IMR-90 (cell line): ENCODE measurements at regions not wholly inside any gene's neighbourhood (a gene's known extent, or its start where the extent isn't known, plus 50 kb on each side); places are given as distances from the start of the nearest gene placed in this dataset.

Experiments
- ATAC-seq: fragments of 200-7000 bp; cut with Tn5 transposase; 2 replicates; pipeline ENCODE4 v1.9.1; 2020; ENCODE audit warnings: low read depth, mild to moderate bottlenecking, moderate library complexity
- BruUV-seq: library from RNA; stranded (reverse); fragments of 400-500 nt; replicated peaks from 2 replicates; lab custom pipeline; 2021; lab: Mats Ljungman, UMichigan
- CTCF ChIA-PET: fragments of 300-600 bp; formaldehyde crosslinking; extraction: SDS; loops from one replicate; lab custom pipeline; 2021; ENCODE audit warnings: antibody characterized with exemption; lab: Yijun Ruan, JAX
- POLR2A ChIA-PET: fragments of 300-600 bp; sonication (Branson Sonifier 250); formaldehyde crosslinking; loops from one replicate; lab custom pipeline; 2022; ENCODE audit warnings: antibody characterized with exemption; ENCODE audit not compliant: unreplicated experiment; lab: Charles Lee
- DNase-seq: peaks from one replicate; pipeline ENCODE4 v3.0.0; 2013
- H2AFZ ChIP-seq: replicated peaks from 2 replicates; pipeline ENCODE3; 2013; ENCODE audit warnings: low read length, mild to moderate bottlenecking; ENCODE audit not compliant: poor library complexity
- H2AK5ac ChIP-seq: 2 replicates; pipeline ENCODE4 v1.6.1; 2013; ENCODE audit warnings: low read depth, low read length, inconsistent platforms
- H2AK9ac ChIP-seq: replicated peaks from 2 replicates; pipeline ENCODE3; 2013; ENCODE audit warnings: mild to moderate bottlenecking, low read depth, low read length, moderate library complexity; ENCODE audit not compliant: poor library complexity
- H2BK120ac ChIP-seq: 2 replicates; pipeline ENCODE4 v1.6.1; 2013; ENCODE audit warnings: low read depth, low read length, inconsistent platforms
- H2BK15ac ChIP-seq: 3 replicates; pipeline ENCODE4 v1.6.1; 2013; ENCODE audit warnings: low read depth, low read length, inconsistent platforms
- H2BK20ac ChIP-seq: 2 replicates; pipeline ENCODE4 v1.6.1; 2013; ENCODE audit warnings: low read depth, mild to moderate bottlenecking, inconsistent platforms, low read length, moderate library complexity
- H2BK5ac ChIP-seq: 2 replicates; pipeline ENCODE4 v1.6.1; 2013; ENCODE audit warnings: mild to moderate bottlenecking, low read depth, low read length, inconsistent platforms; ENCODE audit not compliant: poor library complexity, severe bottlenecking
- H3K14ac ChIP-seq: replicated peaks from 2 replicates; pipeline ENCODE4 v1.6.1; 2013; ENCODE audit warnings: low read depth, low read length, inconsistent platforms
- H3K18ac ChIP-seq: 2 replicates; pipeline ENCODE4 v1.6.1; 2013; ENCODE audit warnings: low read depth, low read length, control low read depth
- H3K23ac ChIP-seq: 2 replicates; pipeline ENCODE4 v1.6.1; 2013; ENCODE audit warnings: low read depth, low read length, inconsistent platforms
- H3K27ac ChIP-seq: 2 replicates; pipeline ENCODE4 v1.5.1; 2013; ENCODE audit warnings: mild to moderate bottlenecking, control low read depth, low read length; ENCODE audit not compliant: insufficient read depth
- H3K27me3 ChIP-seq: 2 replicates; pipeline ENCODE4 v1.6.1; 2013; ENCODE audit warnings: low read length; ENCODE audit not compliant: control insufficient read depth, insufficient read depth
- H3K36me3 ChIP-seq: 2 replicates; pipeline ENCODE4 v1.6.1; 2013; ENCODE audit warnings: low read length, mixed read lengths; ENCODE audit not compliant: control insufficient read depth, insufficient read depth
- H3K4ac ChIP-seq: 2 replicates; pipeline ENCODE4 v1.6.1; 2013; ENCODE audit warnings: low read depth, low read length, inconsistent platforms
- H3K4me1 ChIP-seq: 2 replicates; pipeline ENCODE4 v1.6.1; 2013; ENCODE audit warnings: low read length, mixed read lengths; ENCODE audit not compliant: control insufficient read depth, insufficient read depth
- H3K4me2 ChIP-seq: 2 replicates; pipeline ENCODE4 v1.6.1; 2013; ENCODE audit warnings: low read depth, mild to moderate bottlenecking, control low read depth, low read length, moderate library complexity
- H3K4me3 ChIP-seq: 2 replicates; pipeline ENCODE4 v1.5.1; 2013; ENCODE audit warnings: low read depth, mild to moderate bottlenecking, control low read depth, low read length, moderate library complexity; ENCODE audit not compliant: insufficient read depth
- H3K56ac ChIP-seq: 2 replicates; pipeline ENCODE4 v1.6.1; 2013; ENCODE audit warnings: low read length, inconsistent platforms; ENCODE audit not compliant: insufficient read depth; ENCODE audit errors: extremely low read depth
- H3K79me1 ChIP-seq, 2 experiments: 2 replicates each; pipeline ENCODE4 v1.6.1; 2013; ENCODE audit warnings: low read length in 2 of 2, inconsistent platforms in 1 of 2, low read depth in 1 of 2
- H3K9ac ChIP-seq: 2 replicates; pipeline ENCODE4 v1.6.1; 2013; ENCODE audit warnings: low read depth, low read length, control low read depth
- H3K9me1 ChIP-seq: 2 replicates; pipeline ENCODE4 v1.6.1; 2013; ENCODE audit warnings: low read length, inconsistent platforms; ENCODE audit not compliant: insufficient read depth
- H3K9me3 ChIP-seq: 2 replicates; pipeline ENCODE4 v1.6.1; 2013; ENCODE audit warnings: low read length; ENCODE audit not compliant: control insufficient read depth, insufficient read depth
- H4K20me1 ChIP-seq: 2 replicates; pipeline ENCODE4 v1.6.1; 2013; ENCODE audit warnings: low read length, inconsistent platforms; ENCODE audit not compliant: insufficient read depth
- H4K5ac ChIP-seq: 2 replicates; pipeline ENCODE4 v1.6.1; 2013; ENCODE audit warnings: mild to moderate bottlenecking, low read depth, low read length, control low read depth
- H4K8ac ChIP-seq, 2 experiments: 2 replicates each; pipeline ENCODE4 v1.6.1; 2013; ENCODE audit warnings: low read depth in 2 of 2, low read length in 2 of 2, control low read depth in 1 of 2, inconsistent platforms in 1 of 2
- H4K91ac ChIP-seq: 2 replicates; pipeline ENCODE4 v1.6.1; 2013; ENCODE audit warnings: low read depth, low read length, inconsistent platforms; ENCODE audit not compliant: insufficient read depth
- BHLHE40 ChIP-seq: fragments of 150-350 bp; IDR thresholded peaks from 2 replicates; pipeline ENCODE4 v1.6.1; 2016; ENCODE audit warnings: mild to moderate bottlenecking, low read depth, low read length
- CEBPB ChIP-seq: IDR thresholded peaks from 2 replicates; pipeline ENCODE4 v1.6.1; 2012; ENCODE audit warnings: low read depth, low read length, improper control_type of control experiment
- CHD1 ChIP-seq: IDR thresholded peaks from 2 replicates; pipeline ENCODE4 v1.6.1; 2012; ENCODE audit warnings: low read depth, low read length, improper control_type of control experiment
- FOS ChIP-seq: fragments of 150-350 bp; IDR thresholded peaks from 2 replicates; pipeline ENCODE4 v1.6.1; 2016; ENCODE audit warnings: low read depth, low read length
- MAFK ChIP-seq: IDR thresholded peaks from 2 replicates; pipeline ENCODE4 v1.6.1; 2012; ENCODE audit warnings: low read depth, low read length, improper control_type of control experiment
- MAZ ChIP-seq: IDR thresholded peaks from 2 replicates; pipeline ENCODE4 v1.6.1; 2012; ENCODE audit warnings: low read depth, mild to moderate bottlenecking, low read length, improper control_type of control experiment, moderate library complexity, borderline replicate concordance
- MXI1 ChIP-seq: IDR thresholded peaks from 2 replicates; pipeline ENCODE4 v1.6.1; 2012; ENCODE audit warnings: low read depth, mild to moderate bottlenecking, low read length, moderate library complexity, borderline replicate concordance
- NFE2L2 ChIP-seq: fragments of 150-350 bp; IDR thresholded peaks from 2 replicates; pipeline ENCODE4 v1.6.1; 2016; ENCODE audit warnings: low read depth, mild to moderate bottlenecking, low read length
- POLR2A ChIP-seq: IDR thresholded peaks from 2 replicates; pipeline ENCODE4 v1.6.1; 2012; ENCODE audit warnings: mild to moderate bottlenecking, low read depth, low read length
- RAD21 ChIP-seq: IDR thresholded peaks from 2 replicates; pipeline ENCODE4 v1.6.1; 2012; ENCODE audit warnings: low read length, improper control_type of control experiment
- RCOR1 ChIP-seq: IDR thresholded peaks from 2 replicates; pipeline ENCODE4 v1.6.1; 2012; ENCODE audit warnings: mild to moderate bottlenecking, low read length, improper control_type of control experiment; ENCODE audit not compliant: insufficient replicate concordance
- RFX5 ChIP-seq: IDR thresholded peaks from 2 replicates; pipeline ENCODE4 v1.8.0; 2012; ENCODE audit warnings: low read depth, mild to moderate bottlenecking, low read length, moderate library complexity
- SMC3 ChIP-seq: fragments of 150-350 bp; IDR thresholded peaks from 2 replicates; pipeline ENCODE4 v1.6.1; 2016; ENCODE audit warnings: low read depth, mild to moderate bottlenecking, antibody characterized with exemption, low read length, moderate library complexity
- WGBS, 2 experiments: methylation state at CpG; one replicate each; pipeline versions ENCODE4 v1.1.5 to v1.1.7; 2013; ENCODE audit warnings: missing lambda C conversion rate in 2 of 2; ENCODE audit not compliant: insufficient read length in 1 of 2; ENCODE audit errors: extremely low coverage in 2 of 2; 5-methylcytosine and 5-hydroxymethylcytosine counted together
- dilution Hi-C: fragments of 300-500 bp; cut with HindIII; formaldehyde crosslinking; loops from one replicate; pipeline ENCODE4 v1.14.3; 2018; ENCODE audit warnings: low sequenced_read_pairs; ENCODE audit not compliant: unreplicated experiment
- in situ Hi-C: fragments of 300-500 bp; cut with MboI; formaldehyde crosslinking; loops from 3 replicates; pipeline ENCODE4 v1.14.3; 2019; ENCODE audit warnings: low sequenced_read_pairs, inconsistent platforms, mixed read lengths
- intact Hi-C: fragments of 100-400 bp; cut with micrococcal nuclease; formaldehyde crosslinking; loops from 2 replicates; pipeline ENCODE4 v1.10.0; 2022
- TF ChIP-seq, protein P1 (sequence below): fragments of 150-350 bp; IDR thresholded peaks from 2 replicates; pipeline ENCODE4 v1.6.1; 2017; ENCODE audit warnings: mild to moderate bottlenecking, antibody characterized with exemption, low read length, low read depth
- TF ChIP-seq, protein P2 (sequence below): conservative IDR thresholded peaks from 2 replicates; pipeline ENCODE4 v1.5.1; 2012; ENCODE audit warnings: mild to moderate bottlenecking, low read depth, low read length, improper control_type of control experiment
- TF ChIP-seq, protein P3 (sequence below): fragments of 150-350 bp; IDR thresholded peaks from 2 replicates; pipeline ENCODE4 v1.6.1; 2016; ENCODE audit warnings: low read depth, mild to moderate bottlenecking, low read length, moderate library complexity, borderline replicate concordance

- H3K27ac ChIP-seq, result no peak overlapping the region
- dilution Hi-C loops, result no loop called here
- H2AK9ac ChIP-seq, result no peak overlapping the region
- no peaks in the 10 kb centered on the region for H3K36me3 ChIP-seq
- BruUV-seq, result no TSS peak
- no peak overlapping the region for H2BK15ac ChIP-seq
- H2AFZ ChIP-seq, result no peak overlapping the region
- no peak overlapping the region for H2BK120ac ChIP-seq
- no peak for DNase-seq
- no peak overlapping the region for H3K14ac ChIP-seq
- H3K4me3 ChIP-seq, result no peak overlapping the region
- intact Hi-C loops, result no loop called here
- H3K27me3 ChIP-seq, result no peaks in the 10 kb centered on the region
- no peak overlapping the region for H4K8ac ChIP-seq
- H3K4me2 ChIP-seq, result no peak overlapping the region
- H3K18ac ChIP-seq, result no peak overlapping the region
- ChIA-PET POLR2A (no interaction called here), CTCF (no interaction called here)
- H2BK20ac ChIP-seq, result no peak overlapping the region
- WGBS, 2 experiments, result no CpG with 5 or more reads among the region's 1 CpG
- H3K9me3 ChIP-seq, result no peaks in the 10 kb centered on the region
- no peak overlapping the region for H3K23ac ChIP-seq
- in situ Hi-C loops, result no loop called here
- H3K4me1 ChIP-seq, result no peaks in the 10 kb centered on the region
- H2BK5ac ChIP-seq, result no peak overlapping the region
- H4K5ac ChIP-seq, result no peak overlapping the region
- no peaks in the 10 kb centered on the region for H4K20me1 ChIP-seq
- no peaks in the 10 kb centered on the region for H3K9me1 ChIP-seq
- H2AK5ac ChIP-seq, result no peak overlapping the region
- no peak overlapping the region for H3K9ac ChIP-seq
- TF ChIP-seq, protein P1, sequence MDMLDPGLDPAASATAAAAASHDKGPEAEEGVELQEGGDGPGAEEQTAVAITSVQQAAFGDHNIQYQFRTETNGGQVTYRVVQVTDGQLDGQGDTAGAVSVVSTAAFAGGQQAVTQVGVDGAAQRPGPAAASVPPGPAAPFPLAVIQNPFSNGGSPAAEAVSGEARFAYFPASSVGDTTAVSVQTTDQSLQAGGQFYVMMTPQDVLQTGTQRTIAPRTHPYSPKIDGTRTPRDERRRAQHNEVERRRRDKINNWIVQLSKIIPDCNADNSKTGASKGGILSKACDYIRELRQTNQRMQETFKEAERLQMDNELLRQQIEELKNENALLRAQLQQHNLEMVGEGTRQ, result no peak
- TF ChIP-seq, protein P2, sequence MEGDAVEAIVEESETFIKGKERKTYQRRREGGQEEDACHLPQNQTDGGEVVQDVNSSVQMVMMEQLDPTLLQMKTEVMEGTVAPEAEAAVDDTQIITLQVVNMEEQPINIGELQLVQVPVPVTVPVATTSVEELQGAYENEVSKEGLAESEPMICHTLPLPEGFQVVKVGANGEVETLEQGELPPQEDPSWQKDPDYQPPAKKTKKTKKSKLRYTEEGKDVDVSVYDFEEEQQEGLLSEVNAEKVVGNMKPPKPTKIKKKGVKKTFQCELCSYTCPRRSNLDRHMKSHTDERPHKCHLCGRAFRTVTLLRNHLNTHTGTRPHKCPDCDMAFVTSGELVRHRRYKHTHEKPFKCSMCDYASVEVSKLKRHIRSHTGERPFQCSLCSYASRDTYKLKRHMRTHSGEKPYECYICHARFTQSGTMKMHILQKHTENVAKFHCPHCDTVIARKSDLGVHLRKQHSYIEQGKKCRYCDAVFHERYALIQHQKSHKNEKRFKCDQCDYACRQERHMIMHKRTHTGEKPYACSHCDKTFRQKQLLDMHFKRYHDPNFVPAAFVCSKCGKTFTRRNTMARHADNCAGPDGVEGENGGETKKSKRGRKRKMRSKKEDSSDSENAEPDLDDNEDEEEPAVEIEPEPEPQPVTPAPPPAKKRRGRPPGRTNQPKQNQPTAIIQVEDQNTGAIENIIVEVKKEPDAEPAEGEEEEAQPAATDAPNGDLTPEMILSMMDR, result no peak
- TF ChIP-seq BHLHE40, result no peak
- no peak for TF ChIP-seq POLR2A
- TF ChIP-seq FOS, result no peak
- TF ChIP-seq MXI1, result no peak
- TF ChIP-seq, protein P3, sequence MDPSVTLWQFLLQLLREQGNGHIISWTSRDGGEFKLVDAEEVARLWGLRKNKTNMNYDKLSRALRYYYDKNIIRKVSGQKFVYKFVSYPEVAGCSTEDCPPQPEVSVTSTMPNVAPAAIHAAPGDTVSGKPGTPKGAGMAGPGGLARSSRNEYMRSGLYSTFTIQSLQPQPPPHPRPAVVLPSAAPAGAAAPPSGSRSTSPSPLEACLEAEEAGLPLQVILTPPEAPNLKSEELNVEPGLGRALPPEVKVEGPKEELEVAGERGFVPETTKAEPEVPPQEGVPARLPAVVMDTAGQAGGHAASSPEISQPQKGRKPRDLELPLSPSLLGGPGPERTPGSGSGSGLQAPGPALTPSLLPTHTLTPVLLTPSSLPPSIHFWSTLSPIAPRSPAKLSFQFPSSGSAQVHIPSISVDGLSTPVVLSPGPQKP, result no peak
- no peak for TF ChIP-seq NFE2L2
- TF ChIP-seq MAFK, result no peak
- no peak for TF ChIP-seq MAZ
- no peak for TF ChIP-seq RCOR1
- no peak for TF ChIP-seq CHD1
- no peak for TF ChIP-seq RFX5
- TF ChIP-seq CEBPB, result no peak
- no peak for TF ChIP-seq RAD21
- TF ChIP-seq SMC3, result no peak
- no peak for ATAC-seq
- no peaks in the 10 kb centered on the region for H3K79me1 ChIP-seq
- H4K91ac ChIP-seq, result no peak overlapping the region
- H3K56ac ChIP-seq, result no peak overlapping the region
- H3K4ac ChIP-seq, result no peak overlapping the region
These were observed 557.2 kb upstream of the GRIA3 start for GRCh38 chrX:122626871-122627270.
